ENCODE measurements at regions not wholly inside any gene's neighbourhood (a gene's known extent, or its start where the extent isn't known, plus 50 kb on each side); places are given as distances from the start of the nearest gene placed in this dataset.
A peak's percentile ranks its signal among the peaks of the same experiment; 100 is the strongest.

DNA sequence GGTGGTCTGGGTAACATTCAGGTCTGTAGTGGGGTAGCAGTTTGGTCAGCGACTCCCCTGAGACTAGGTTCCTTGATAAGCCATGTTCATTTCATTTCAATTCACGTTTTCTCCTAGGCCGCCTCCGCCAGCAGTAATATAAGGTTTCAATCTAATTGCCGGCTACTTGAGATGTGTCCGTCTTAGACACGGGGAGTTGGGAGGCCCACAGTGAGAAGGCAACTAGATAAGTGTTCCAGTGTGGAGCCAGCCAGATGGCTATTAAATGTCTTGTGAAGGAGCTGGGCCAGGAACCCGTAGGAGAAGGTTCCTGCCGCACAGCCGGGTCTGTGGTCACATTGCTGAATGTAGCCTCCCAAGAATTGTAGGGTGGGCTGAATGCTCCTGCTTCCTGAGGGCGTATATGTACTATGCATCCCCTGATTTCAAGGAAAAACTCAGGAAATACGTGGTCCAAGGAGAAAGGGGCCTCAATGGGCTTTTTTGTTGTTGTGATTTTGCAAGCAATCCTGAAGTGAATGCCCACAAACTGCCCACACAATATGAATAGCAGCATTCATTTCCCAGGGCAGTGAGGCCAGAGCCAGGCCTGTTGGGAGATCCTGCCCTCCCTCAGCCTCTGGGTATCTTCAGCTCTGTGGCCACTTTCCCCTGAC lies 220.6 kb upstream of the RPL34 start:
- no peak for DNase-seq

DNA sequence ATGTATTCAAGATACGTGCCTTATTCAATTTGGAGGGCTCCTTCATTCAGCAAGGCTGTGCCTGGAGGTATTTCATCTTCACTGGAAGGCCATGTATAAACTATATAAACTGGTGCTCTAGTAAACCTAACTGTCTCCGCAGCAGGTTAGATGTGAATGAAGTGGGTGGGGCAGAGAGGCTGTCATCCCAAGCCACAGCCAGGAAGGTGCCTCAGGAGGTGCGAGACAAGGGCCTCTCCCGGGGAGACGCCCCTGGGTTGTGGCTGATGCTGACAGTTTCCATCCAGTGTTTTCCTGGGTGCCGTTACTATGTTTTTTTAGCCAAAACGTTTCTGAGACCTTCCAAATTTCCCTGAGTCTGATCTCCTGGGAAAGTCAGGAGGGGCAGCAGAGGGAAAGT lies 221.5 kb upstream of the RPL34 start:
- DNase-seq, result no peak

- no peak for DNase-seq
These were observed 222.1 kb upstream of the RPL34 start for GRCh38 chr4:108398316-108398715.

- no peak for DNase-seq
These were observed 222.5 kb upstream of the RPL34 start for GRCh38 chr4:108397850-108398249.

GRCh38 chr4:108396900-108397497 lies 223.4 kb upstream of the RPL34 start:
- no peak for DNase-seq

- no peak for DNase-seq
These were observed 224.6 kb upstream of the RPL34 start for GRCh38 chr4:108395786-108396185.

DNA sequence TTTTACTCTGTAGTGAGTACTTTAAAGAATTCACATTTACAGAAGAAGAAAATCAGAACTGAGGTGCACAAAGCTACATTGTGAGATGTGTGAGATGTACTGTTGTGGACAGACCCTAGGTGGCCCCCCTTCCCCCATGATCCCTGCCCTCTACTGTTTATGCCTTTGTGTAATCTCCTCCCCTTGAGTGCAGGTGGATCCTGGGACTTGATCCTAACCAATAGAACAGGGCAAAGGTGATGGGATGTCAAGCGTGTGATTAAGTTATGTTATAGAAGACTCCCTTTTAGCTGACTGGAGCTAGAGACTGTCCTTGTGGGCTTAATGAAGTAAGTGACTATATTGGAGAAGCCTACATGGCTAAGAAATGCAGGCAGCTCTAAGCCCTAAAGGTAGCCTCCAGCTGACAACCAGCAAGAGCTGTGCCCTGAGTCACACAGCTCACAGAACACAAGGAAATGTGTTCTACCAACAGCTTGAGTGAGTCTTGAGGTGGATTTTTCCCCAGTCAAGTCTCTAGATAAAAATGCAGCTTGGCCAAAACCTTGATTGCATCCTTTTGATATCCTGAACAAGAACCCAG lies 225.2 kb upstream of the LEF1 start:
- no peak for DNase-seq

DNA sequence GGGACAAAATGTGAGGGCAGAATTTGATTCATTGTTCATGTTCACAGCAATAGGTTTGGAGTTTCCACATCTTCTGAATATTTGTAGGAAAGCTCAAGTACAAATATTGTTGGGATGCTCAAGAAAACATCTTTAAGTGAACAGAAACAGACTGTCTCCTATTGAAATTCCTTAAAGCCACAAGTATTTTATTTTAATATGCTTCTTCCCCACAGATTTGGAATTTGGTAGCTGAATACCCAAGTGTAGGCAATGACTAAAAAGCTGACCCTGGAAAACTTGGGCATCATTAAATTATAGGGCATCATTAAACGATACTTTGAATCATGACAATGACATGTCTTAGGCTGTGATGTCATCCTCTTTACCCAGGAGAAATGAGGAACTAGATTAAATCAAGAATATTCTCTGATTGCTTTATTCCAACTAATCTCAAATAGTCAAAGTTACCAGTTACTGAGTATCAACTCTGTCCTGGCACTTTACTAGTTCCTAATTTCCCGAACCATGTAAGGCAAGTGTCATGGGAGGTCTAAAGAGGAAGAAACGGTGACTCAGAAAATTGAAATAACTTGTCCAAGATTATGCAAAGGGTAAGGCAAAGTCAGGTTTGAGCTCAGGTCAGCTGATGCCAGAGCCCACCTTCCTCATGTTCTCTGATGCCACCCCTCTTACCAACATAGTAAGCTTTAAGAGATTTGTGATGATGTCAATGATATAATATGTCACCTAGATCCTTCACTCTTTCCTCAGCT lies 223.1 kb upstream of the LEF1 start:
- DNase-seq, result no peak

GRCh38 chr4:108385076-108385475 lies 216.3 kb upstream of the LEF1 start:
- no peak for DNase-seq

DNA sequence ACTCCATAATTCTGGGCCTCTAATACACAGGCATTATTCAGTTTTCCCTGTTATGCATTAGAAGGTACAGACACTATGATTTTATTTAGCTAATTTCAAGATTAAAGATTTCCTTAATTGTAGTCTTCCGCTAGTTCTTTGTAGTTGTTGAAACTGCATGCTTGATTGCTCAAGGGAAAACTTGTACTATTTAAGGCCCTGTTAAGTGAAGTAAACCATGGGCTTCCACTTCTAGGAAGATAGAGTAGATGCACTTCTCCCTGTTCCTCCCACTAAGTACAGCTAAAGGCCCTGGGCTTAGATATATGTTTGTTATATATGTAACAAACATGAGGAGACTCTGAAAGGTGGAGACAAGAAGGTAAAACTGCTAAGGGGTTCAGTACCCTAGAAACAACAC lies 215.8 kb upstream of the LEF1 start:
- no peak for DNase-seq

DNA sequence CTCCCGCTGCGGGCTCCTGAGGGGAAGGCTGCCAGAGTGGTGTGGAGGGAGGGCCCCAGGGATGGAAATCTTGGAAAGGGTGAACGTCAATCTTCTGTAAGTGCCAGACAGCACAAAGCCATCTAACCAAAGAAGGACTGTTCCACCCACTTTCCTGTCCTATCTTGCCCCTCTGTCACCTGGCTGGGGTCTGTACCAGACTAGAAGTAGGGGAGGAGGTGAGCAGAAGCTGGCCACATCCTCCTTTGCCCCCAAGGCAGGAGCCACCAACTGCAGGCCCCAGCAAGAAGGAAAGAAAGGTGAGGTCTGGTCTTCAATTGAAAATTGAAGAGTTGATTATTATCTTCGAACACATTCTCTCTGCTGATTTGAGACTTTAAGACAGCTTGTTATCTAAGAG lies 214.4 kb upstream of the LEF1 start:
- no peak for DNase-seq

GRCh38 chr4:108382751-108383150 lies 214.0 kb upstream of the LEF1 start:
- no peak for DNase-seq

DNA sequence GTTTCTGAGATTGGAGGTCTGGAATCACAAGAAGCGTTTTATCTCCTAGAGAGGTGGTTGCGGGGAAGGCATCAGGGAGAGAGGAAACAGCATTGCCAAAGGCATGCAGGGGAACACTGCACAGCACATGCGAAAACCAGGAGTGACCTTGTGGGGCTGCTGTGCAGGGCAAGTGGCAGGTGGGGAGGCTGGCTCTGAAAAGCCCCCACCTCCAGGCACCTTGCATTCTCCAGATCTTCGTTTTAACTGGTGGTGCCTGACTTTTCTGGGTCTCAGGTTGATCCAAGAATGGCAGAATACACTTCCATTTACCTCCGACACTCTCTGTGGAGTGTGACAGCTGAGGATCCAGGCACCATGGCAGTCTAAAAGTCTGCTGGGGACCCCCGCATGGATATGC lies 209.4 kb upstream of the LEF1 start:
- no peak for DNase-seq

DNA sequence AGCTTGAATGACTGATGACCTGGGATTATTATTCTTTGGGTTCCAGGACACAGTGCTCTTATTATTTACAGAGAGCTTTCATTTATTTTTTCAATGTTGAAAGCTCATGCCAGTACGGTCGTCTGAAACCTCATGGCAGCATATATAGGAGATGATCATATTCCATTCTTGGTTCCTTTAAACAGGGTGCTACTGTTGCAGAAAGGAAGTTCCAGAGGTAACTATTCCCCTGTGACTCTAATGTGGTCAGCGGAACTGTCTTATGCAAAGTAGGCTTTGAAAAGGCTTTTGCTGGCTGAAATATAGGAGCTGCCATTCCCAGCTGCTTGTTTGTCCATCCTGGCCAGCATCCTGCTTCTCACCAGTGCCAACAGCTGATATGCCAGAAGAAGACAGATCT lies 208.3 kb upstream of the LEF1 start:
- no peak for DNase-seq

DNA sequence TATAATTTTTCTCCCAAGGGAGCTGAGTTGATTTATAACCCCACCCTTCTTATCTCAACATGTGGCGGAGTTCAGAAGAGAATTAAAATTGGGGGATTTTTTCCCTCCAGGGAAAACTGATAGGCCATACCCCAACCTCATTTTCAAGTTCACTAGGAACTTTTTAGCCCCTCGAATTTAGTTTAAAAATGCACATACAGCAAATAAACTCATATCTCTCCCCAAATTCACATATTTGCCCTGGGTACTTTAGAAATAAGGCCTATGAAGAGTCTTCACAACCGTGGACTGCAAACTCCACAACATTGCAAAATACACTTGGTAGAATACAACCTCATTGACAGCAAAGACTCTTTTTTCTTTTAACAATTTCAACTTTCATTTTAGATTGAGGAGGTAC lies 206.7 kb upstream of the LEF1 start:
- DNase-seq, result no peak

GRCh38 chr4:108372681-108373080 lies 203.9 kb upstream of the LEF1 start:
- peak in 2 of 5 experiments; percentile 11 to 64 for DNase-seq

DNA sequence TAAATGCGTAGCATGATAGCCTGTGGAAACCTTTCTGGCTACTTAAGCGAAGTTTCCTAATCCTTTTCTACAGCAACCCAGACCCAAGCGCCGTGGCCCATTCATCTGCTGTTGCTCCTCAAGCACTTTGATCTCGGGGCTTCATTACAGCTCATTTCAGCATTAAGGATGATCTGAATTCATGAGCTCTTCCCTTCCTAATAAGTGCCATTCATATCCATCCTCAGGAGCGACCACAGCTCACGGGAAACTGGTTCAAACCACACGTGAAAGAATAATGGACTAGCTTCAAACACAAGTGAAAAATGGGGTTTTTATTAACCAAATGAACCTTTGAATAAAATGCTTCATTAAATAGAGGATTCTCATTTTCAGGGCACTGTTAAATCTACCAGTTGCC lies 202.6 kb upstream of the LEF1 start:
- no peak for DNase-seq

DNA sequence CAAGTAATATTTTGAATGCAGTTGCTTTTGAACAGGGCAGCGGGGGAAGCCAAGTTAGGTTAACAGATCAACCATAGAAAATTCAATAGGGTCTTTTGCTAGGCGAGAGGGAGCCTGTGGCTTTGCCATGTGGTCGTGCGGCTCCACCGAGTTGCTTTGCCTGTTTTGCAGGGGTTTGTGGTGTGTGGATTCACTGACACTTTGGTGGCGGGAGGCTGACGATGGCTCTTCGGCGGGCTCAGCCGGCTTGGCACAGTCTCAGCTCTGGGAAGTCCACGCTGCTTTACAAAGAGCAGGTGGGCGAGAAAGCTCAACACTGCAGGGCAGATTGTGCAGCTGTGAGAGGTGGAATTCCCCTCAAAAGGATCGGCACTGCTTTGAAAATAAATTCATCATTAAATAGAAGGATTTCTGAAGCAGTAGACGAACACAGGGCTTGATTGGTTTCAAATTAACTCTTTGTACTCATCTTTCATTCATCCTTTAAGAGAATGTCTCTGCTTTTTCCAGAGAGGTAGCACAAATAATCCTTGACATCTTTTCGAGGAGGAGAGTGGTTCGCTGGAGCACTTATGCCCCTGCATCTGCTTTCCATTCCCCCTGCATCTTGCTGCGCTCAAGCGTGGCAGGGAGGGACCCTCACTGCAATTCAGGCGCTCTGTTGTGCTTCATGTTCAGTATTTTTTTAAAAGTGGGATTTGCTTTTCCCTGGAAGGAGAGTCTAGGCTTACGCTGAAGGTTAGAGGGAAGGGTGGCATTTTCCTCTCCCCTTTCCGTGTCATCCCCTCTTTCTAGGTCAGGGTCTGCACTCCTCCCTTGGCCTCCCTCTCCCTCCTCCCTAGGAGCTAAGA lies 201.8 kb upstream of the LEF1 start:
- peak in 1 of 5 experiments; percentile 25 for DNase-seq

DNA sequence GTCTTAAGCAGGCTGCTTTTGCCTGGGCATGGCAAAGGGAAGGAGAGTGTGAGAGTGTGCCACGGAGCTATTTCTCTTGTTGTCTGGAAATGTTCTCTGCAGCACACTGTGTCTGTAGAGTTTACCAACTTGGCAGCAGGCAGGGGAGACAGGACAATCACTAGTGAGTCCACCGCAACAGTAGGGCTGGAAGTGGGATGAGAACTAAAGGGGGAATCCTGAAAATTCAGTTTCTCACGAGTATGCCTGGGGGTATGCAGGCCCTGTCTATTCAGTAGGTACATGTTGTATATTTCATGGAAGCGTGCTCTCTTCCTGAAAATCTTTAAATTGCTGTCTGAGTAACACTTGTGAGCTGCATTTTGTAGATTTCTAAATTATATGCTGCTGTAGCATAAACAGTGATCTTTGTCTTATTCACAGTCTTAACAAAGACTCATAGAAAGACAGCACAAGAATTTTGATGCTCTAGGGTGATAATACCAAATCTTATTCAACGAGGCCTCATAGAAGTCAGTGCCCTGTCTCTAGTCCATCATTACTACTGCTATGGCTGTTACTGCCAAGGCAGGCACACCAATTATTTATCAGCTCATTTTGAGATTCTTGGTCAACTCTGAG lies 200.4 kb upstream of the LEF1 start:
- DNase-seq, result no peak

DNA sequence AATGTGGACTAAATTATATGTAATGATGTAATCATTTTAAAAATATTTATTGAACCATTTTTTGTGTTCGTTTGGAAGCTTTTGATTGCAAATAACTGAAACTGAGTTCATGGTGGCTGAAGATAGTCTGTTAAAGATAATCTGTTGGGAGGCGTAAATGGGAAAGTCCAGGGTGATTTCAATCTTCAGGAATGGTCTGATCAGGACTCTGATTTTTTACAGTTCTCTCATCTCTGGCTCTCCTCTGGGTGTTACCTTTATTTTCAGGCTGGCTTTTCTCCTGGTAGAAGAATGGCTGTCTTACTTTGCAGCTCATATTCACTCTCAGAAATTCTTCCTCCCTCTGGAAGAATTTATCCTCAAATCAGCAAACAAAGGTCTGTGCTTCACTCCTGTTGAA lies 199.0 kb upstream of the LEF1 start:
- no peak for DNase-seq

DNA sequence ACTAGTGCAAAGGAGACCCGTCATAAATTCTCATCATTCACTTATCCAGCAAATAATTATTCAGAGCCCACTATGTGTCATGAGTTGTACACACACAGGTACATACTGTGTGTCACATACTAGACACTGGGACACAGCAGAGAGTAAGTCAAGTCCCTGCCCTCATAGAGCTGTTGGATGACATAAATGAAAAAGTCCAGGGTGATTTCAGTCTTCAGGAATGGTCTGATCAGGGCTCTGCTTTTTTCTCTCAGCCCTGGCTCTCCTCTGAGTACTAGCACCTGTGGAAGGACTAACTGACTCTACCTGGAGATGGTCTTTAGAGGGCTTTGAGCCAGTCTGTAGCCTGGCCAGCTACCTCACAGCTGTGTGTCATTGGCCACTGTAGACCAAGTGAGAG lies 198.0 kb upstream of the LEF1 start:
- DNase-seq, result no peak

DNA sequence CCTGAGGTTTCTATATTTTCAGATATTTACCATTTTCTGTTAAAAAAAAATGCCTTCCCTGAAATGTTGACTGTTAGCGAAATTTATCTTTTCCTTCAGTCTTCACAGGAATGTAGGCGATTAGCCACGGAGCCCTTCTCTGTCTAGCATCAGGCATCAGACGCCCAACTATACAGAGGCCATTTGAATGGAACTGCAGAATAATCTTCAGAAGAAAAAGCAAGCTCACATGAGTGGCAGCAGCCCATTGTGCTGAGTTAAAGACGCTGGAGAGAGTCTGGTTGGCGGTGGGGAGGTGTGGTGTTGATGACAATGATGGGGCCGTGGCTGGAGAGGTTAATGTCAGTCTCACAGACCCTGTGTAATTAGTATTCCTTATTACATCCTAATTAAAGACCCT lies 196.8 kb upstream of the LEF1 start:
- DNase-seq, result no peak

Data from T-helper 2 cell (primary cell).